Prostate gland (tissue), 2 donors: ENCODE measurements at regions not wholly inside any gene's neighbourhood (a gene's known extent, or its start where the extent isn't known, plus 50 kb on each side); places are given as distances from the start of the nearest gene placed in this dataset.

ENCODE experiments used
- DNase-seq: peaks from one replicate; pipeline ENCODE4 v3.0.0-alpha.2; 2019; ENCODE audit warnings: low spot score
- H3K27ac ChIP-seq, 2 donors: fragments of 200-600 bp; sonication (generic); 2 replicates each; pipeline ENCODE4 v1.5.1; 2017 to 2019
- H3K27me3 ChIP-seq: fragments of 200-600 bp; sonication (generic); replicated peaks from 2 replicates; pipeline ENCODE4 v1.5.1; 2019; ENCODE audit not compliant: insufficient read depth
- H3K36me3 ChIP-seq, 2 donors: fragments of 200-600 bp; sonication (generic); 1 replicate in 1 of 2; 2 replicates in 1 of 2; pipeline versions ENCODE4 v1.5.1 to v1.8.1; 2017 to 2019
- H3K4me1 ChIP-seq: fragments of 200-600 bp; sonication (generic); replicated peaks from 2 replicates; pipeline ENCODE4 v1.5.1; 2019
- H3K4me3 ChIP-seq, 2 donors: fragments of 200-600 bp; sonication (generic); 2 replicates each; pipeline ENCODE4 v1.5.1; 2017 to 2019
- H3K9me3 ChIP-seq: fragments of 200-600 bp; sonication (generic); 2 replicates; pipeline ENCODE4 v1.5.1; 2017
- CTCF ChIP-seq, 4 experiments: fragments of 200-600 bp in 2 of 4; fragments of 450-650 bp in 2 of 4; sonication (generic) in 2 of 4; IDR thresholded peaks; 1 replicate in 3 of 4; 2 replicates in 1 of 4; pipeline ENCODE4 v1.5.1; 2016 to 2019; ENCODE audit warnings: antibody characterized with exemption in 4 of 4, mild to moderate bottlenecking in 2 of 4, moderate library complexity in 2 of 4
- POLR2A ChIP-seq: fragments of 450-650 bp; IDR thresholded peaks from one replicate; pipeline ENCODE4 v1.6.1; 2016; ENCODE audit warnings: antibody characterized with exemption, mild to moderate bottlenecking
- POLR2AphosphoS5 ChIP-seq: sonication (generic); formaldehyde crosslinking; IDR thresholded peaks from one replicate; pipeline ENCODE4 v1.6.1; 2017; ENCODE audit warnings: antibody characterized with exemption
- WGBS: methylation state at CpG from one replicate; pipeline ENCODE4 v1.1.5; 2018; 5-methylcytosine and 5-hydroxymethylcytosine counted together
- intact Hi-C: fragments of 100-400 bp; cut with DNase I; formaldehyde crosslinking; loops from one replicate; pipeline ENCODE4 v1.14.2; 2022

GRCh38 chr9:86667307-86667706 is 280.0 kb downstream of the GAS1 start:
- TF ChIP-seq CTCF (IDR thresholded peaks at IDR 0.05) (no peak), POLR2A (no peak), POLR2AphosphoS5 (no peak)
- Histone ChIP-seq H3K4me3 (no peak overlapping the region), H3K27me3 (no peaks in the 10 kb centered on the region), H3K4me1 (no peaks in the 10 kb centered on the region), H3K27ac (no peak overlapping the region), H3K9me3 (no peaks in the 10 kb centered on the region), H3K36me3 (no peaks in the 10 kb centered on the region)
- intact Hi-C loops: no loop called here
- WGBS: 83% methylated on average over 4 of the region's 4 CpGs
- DNase-seq: no peak

GRCh38 chr9:86665416-86665815 is 281.9 kb downstream of the GAS1 start:
- Histone ChIP-seq H3K9me3 (no peaks in the 10 kb centered on the region), H3K36me3 (no peaks in the 10 kb centered on the region), H3K27me3 (no peaks in the 10 kb centered on the region), H3K4me3 (no peak overlapping the region), H3K27ac (no peak overlapping the region), H3K4me1 (no peaks in the 10 kb centered on the region)
- no peak for TF ChIP-seq POLR2A
- TF ChIP-seq POLR2AphosphoS5: no peak
- no peak for TF ChIP-seq CTCF (IDR thresholded peaks at IDR 0.05)
- no peak for DNase-seq
- WGBS: 41% methylated on average over 1 of the region's 1 CpG
- intact Hi-C loops: no loop called here

GRCh38 chr9:86664603-86665002 is 282.7 kb downstream of the GAS1 start:
- no peaks in the 10 kb centered on the region for H3K36me3 ChIP-seq
- TF ChIP-seq CTCF (IDR thresholded peaks at IDR 0.05) (no peak), POLR2A (no peak), POLR2AphosphoS5 (no peak)
- no peak overlapping the region for H3K4me3 ChIP-seq
- intact Hi-C loops: no loop called here
- no peaks in the 10 kb centered on the region for H3K9me3 ChIP-seq
- H3K27me3 ChIP-seq: no peaks in the 10 kb centered on the region
- no peaks in the 10 kb centered on the region for H3K4me1 ChIP-seq
- 56% methylated on average over 7 of the region's 7 CpGs for WGBS
- no peak overlapping the region for H3K27ac ChIP-seq
- DNase-seq: no peak

- Histone ChIP-seq H3K27me3 (no peaks in the 10 kb centered on the region), H3K9me3 (no peaks in the 10 kb centered on the region), H3K27ac (no peak overlapping the region), H3K4me3 (no peak overlapping the region), H3K36me3 (no peaks in the 10 kb centered on the region), H3K4me1 (no peaks in the 10 kb centered on the region)
- intact Hi-C loops: no loop called here
- whole genome bisulfite sequencing: 75% methylated on average over 2 of the region's 2 CpGs
- DNase-seq: no peak
- TF ChIP-seq POLR2AphosphoS5 (no peak), CTCF (IDR thresholded peaks at IDR 0.05) (no peak), POLR2A (no peak)
Measured at GRCh38 chr9:86663905-86664304, 283.4 kb downstream of the GAS1 start.

- intact Hi-C loops: no loop called here
- 85% methylated on average over 2 of the region's 2 CpGs for WGBS
Measured at GRCh38 chr9:86662890-86663468, 284.3 kb downstream of the GAS1 start.

More at GRCh38 chr9:86662890-86663468, 284.3 kb downstream of the GAS1 start:
- Histone ChIP-seq H3K9me3 (no peaks in the 10 kb centered on the region), H3K36me3 (no peaks in the 10 kb centered on the region), H3K4me3 (no peak overlapping the region), H3K27me3 (no peaks in the 10 kb centered on the region), H3K27ac (no peak overlapping the region), H3K4me1 (no peaks in the 10 kb centered on the region)
- no peak for DNase-seq
- TF ChIP-seq CTCF (IDR thresholded peaks at IDR 0.05) (no peak), POLR2AphosphoS5 (no peak), POLR2A (no peak)
